ENCODE measurements at regions not wholly inside any gene's neighbourhood (a gene's known extent, or its start where the extent isn't known, plus 50 kb on each side); places are given as distances from the start of the nearest gene placed in this dataset.

DNA sequence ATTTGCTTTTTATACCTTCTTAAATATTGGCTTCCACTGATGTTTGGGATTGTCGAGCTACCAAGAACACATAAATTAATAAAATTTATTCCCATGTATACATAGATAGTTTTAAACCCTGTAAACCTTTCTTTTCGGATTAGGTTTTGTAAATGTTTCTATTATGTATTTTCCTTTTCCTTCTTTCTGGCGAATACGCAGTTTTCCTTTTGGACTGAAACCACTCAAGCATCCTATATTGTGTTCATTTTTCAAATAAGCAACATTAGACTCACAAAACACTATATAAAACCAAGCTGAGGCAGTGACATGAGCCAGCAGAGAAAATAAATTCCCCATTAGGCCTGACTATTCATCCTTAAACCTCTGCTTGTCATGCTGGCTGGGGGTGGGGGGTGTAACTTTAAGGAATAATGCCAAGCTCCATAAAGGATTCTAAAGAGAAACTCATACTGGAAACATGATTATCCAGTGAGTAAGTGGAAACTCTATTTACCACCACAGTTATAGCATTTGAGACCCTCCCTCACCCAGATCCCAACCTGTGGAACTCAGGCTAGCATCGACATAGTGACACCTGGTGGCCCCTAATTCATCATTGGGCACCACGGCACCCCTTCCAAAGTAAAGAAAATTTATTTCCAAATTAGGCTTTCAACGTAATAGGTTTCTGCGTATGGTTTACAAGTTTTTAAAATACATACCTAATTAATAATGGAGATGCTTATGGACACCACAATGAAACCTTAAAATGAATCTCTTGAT lies 86.5 kb upstream of the CELF2 start:
- DNase-seq (ENCODE audit: low read depth in 2 of 2, low spot score in 1 of 2) = no peak

DNA sequence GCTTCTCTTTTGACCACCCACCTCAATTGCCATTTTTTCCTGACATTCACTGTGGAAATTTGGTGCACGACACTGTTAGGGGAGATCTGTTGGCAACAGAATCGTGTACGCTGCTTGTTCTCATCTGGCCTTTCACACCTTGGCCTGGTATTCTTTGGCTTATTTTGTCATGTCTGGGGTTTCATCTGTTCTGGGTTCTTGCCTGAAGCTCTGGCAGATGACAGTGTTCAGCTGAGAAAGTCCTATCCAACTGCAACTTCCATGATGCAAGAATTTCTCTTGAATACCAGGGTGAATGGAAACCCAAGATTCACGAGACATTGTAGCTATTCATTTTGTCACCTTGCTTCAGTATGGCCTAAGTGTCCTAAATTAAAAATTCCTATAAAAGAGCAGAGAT lies 82.6 kb upstream of the CELF2 start:
- no peak for DNase-seq (ENCODE audit: low read depth in 2 of 2, low spot score in 1 of 2)

DNA sequence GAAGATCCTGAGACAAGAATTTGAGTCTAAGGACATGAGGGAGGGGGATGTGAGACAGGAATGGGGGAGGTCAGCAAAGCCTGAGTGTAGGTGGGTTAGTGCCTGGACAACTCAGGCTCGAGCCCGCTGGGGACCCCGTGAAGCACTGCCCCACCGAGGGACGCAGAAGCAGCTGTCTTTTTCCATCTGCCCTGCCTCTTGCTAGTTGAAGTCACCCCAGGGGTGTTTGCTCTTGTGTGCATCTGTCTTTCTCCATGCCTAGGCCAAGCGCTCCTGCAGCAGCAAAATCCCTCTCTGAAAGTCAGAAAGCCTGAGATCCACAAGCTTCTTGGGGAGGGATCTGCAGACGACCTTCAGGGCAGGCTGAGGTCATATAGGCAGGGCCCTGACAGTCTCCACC lies 79.0 kb upstream of the CELF2 start:
- no peak for DNase-seq (ENCODE audit: low read depth in 2 of 2, low spot score in 1 of 2)

DNA sequence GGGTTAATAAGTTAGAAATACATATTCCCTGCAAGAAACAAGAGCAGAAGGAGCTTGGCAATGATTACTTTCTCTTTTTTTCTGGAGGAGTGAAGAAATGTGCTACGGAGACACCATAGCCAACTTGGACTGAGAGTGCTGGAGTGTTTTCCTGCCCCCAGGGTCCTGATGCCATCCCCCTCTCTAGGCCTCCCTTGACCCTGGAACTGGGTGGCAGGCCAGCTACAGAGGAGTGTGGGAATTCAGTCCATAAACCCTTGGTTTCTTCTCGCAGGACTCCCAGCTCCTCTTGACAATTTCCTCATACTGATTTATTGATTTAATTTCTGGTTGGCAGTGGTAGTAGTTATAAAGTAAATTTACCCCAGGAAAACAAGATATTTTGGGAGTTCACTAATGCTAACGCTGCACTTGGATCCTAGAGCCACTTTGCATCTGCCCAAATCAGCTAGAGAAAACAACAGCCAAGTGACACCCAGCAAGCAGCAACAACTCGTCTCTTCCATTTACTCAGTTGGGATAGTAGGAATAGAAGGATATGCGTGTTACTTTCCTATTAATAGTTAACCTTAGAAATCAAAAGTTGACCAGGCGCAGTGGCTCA lies 76.4 kb upstream of the CELF2 start:
- DNase-seq (ENCODE audit: low read depth in 2 of 2, low spot score in 1 of 2) = no peak

DNA sequence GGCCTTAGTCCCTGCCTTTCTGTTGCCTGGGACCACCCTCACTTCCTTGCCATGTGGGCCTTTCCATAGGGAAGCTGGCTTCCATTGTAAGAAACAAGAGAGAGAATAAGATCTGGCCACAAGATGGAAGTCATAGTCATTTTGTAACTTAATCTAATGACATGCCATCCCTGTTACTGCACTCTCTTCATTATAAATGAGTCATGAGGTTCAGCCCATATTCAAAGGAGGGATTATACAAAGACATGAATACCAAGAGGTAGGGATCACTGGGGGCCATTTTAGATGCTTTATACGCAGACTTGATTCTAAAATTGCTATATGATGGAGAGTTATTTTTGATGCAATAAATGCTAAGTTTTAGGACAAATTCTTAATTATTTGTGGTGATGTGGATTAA lies 75.2 kb upstream of the CELF2 start:
- no peak for DNase-seq (ENCODE audit: low read depth in 2 of 2, low spot score in 1 of 2)

DNA sequence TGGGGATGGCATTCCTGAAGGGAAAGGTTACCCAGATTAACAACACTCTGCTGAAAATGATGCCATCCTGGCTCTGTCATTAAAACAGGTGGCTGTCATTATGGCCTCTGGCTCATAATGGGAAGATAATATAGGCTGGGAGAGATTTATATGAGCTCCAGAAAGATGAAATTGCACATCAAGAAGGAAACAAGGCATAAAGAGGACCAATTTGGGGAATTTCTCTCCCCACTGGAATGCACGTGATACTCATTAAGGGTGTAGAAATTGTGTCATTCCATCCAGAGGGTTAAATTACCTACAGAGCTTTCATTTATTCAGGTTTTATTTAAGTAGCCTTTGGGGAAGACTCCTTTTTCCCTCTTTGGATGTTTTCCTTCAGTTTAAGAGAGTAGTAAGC lies 71.6 kb upstream of the CELF2 start:
- no peak for DNase-seq (ENCODE audit: low read depth in 2 of 2, low spot score in 1 of 2)

DNA sequence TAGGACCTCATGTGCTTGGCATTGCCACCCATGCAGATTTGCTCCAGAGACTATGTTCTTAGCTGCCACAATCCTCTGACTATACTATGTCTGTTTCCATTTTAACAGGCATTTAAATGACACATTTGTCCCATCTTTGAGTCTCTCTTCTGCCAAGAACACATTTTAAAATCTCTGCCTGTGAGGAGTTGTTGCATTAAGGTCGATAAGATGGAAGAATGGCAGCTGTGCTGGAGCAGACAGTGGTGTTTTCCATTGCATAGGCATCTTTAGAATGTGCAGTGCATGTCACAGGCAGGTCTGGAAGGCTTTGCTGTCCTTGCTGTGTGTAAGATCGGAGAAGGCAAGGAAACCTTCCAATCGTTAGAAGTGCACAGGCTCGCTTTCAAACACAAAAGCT lies 70.9 kb upstream of the CELF2 start:
- no peak for DNase-seq (ENCODE audit: low read depth in 2 of 2, low spot score in 1 of 2)

DNA sequence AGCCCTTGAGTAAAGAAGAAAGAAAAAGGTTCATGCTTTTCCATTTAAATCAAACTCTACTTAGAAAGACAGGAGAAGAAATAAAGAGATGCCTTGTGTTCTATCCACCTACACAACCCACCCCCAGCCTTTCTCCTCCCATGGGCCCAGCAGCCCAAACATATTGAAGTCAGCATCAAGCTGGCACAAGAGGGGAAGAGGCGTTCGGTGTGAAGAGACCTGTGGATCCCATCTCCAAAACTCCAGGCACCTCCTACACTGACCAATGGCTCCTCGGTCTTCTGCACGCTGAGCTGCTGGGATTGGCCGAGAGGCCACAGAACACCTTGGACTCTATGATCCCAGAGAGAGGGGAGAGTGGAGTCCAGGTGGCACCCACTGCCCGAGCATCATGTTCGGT lies 66.0 kb upstream of the CELF2 start:
- no peak for DNase-seq (ENCODE audit: low read depth in 2 of 2, low spot score in 1 of 2)

DNA sequence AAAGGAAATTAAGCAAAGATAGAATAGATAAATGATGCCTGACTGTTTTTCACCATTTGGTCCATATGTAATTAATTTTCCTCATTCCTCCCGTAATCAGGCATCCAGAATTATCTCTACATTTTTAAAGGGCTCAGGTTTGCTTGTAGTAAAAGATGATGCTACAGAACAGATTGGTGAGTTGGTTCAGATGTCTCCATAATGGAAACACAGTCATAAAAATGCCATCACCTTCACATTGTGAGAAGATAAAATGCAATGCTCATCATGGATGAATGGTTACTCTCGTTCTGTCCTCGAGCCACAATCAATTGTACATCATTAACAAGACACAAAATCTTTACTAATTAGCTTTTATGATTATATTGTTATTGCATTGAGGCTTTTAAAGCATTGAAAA lies 64.9 kb upstream of the CELF2 start:
- no peak for DNase-seq (ENCODE audit: low read depth in 2 of 2, low spot score in 1 of 2)

DNA sequence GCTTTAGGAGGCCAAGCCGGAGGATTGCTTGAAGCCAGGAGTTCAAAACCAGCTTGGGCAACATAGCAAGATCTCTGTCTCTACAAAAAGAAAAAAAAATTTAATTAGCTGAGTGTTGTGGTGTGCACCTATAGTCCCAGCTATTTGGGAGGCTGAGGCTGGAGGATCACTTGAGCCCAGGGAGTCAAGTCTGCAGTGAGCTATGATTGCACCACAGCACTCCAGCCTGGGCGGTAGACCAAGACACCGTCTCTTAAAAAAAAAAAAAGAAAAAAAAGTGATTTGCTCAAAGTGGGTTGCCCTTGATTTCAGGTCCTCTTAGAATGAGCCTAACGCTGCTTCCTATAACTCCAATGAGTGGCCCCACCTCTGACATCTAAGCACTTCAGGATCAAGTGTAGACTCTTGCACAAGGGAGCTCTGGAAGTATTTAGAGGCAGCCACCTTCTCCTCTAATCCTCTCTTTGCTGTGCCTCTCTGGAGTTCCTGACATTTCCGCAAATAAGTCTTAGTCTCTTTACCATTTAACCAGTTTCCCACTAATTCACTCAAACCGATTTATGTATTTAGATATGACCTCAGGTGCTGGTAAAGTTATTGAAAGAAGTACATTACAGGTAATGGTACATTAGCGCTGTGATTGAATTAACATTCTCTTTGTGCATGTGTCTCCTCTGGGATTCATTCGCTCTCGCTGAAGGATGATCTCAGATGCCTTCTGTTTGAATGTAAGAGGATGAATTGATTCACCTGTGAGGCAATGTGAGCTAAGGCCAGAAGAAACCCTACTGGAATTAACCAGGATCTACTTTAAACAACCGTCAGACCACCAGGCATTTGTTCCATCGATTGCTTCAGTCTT lies 60.8 kb upstream of the CELF2 start:
- no peak for DNase-seq (ENCODE audit: low read depth in 2 of 2, low spot score in 1 of 2)

DNA sequence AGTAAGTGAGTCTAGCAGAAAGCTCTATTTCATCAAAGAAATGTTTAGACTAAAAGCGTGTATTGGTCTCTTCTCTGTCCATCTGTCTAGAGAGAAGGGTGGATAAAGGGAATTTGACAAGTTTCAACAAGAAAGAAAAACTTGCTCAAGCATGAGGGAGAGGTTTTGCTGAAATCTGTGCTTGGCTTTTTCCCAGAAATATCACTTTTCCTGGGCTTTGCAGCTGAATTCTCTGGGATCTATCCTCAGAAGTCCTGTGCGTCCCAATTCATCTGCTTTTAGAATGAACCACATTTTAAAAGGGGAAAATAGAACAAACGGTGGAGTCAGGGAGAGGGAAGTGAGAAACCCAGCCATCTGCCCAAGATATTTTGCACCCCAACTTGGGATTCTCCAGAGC lies 59.6 kb upstream of the CELF2 start:
- DNase-seq (ENCODE audit: low read depth in 2 of 2, low spot score in 1 of 2) = no peak

DNA sequence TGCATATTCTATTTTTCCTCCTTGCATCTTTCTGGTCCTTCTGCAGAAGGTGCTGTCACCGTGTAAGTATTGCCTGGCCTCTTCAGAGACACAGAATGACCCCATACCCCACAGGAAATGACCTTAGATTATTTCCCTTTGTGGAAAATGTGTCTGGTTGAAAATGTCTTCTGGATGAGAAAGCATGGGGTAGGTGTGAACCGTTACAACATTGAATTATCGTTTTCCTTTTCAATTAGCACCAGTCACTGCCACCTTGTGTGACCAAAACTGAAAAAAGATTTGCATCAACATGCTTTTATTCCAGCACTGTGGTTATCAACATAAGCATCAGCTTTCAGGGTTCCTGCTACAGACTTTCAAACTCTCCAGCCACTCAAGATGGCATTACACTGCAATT lies 58.0 kb upstream of the CELF2 start:
- DNase-seq (ENCODE audit: low read depth in 2 of 2, low spot score in 1 of 2) = no peak

DNA sequence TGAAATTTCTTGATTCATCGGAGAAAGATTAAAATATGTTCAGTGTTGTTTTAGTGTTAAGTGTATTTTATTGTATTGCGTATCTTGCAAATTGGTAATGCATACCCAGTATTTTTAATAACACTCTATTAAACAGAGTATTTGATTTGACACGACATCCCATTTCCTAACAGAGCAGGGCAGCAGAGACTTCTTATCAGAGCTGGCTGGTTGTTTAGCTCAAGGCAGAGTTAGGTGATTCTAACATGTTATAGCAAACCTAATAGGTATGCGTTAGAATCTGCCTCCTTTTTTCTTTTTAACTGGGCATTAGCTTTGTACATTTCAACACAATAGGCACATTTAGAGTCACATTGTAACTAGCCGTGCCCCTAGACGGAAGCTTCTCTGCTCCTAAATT lies 57.1 kb upstream of the CELF2 start:
- no peak for DNase-seq (ENCODE audit: low read depth in 2 of 2, low spot score in 1 of 2)

DNA sequence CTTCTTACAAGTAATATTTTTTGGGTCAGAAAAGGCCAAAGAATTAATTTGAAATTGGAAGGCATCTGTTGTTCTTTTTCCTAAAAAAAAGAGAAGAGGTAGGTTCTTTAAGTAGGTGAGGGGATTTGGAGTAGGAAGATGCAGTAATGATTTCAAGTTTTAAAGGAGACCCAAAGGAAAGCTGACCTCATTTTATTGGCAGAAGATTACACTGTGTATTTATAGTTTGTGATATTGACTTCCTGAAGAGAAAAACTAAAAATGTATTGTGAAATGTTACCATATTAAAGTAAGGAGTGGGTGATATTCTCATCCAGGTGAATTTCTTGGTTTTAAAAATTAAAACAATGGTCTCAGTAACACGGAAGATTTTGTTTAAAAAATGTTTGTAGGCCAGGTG lies 56.6 kb upstream of the CELF2 start:
- DNase-seq (ENCODE audit: low read depth in 2 of 2, low spot score in 1 of 2) = no peak

DNA sequence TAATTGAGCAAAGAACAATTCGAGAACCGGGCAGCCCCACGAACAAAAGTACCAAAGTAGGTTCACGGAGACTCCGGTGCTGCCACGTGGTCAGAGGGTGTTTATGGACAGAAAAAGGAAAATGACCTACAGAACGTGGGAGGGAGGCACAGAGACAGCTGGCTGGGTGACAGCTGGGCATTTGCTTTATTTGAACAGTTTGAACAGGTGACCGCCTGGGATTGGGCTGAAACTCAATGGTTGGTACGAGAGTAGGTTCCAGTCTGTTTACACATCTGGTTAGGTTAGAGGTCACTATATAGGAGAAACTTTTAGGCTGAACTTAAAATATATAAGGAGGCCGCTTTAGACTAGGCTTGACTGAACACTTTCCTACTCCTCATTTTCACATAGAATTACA lies 50.6 kb upstream of the CELF2 start:
- no peak for DNase-seq (ENCODE audit: low read depth in 2 of 2, low spot score in 1 of 2)

DNA sequence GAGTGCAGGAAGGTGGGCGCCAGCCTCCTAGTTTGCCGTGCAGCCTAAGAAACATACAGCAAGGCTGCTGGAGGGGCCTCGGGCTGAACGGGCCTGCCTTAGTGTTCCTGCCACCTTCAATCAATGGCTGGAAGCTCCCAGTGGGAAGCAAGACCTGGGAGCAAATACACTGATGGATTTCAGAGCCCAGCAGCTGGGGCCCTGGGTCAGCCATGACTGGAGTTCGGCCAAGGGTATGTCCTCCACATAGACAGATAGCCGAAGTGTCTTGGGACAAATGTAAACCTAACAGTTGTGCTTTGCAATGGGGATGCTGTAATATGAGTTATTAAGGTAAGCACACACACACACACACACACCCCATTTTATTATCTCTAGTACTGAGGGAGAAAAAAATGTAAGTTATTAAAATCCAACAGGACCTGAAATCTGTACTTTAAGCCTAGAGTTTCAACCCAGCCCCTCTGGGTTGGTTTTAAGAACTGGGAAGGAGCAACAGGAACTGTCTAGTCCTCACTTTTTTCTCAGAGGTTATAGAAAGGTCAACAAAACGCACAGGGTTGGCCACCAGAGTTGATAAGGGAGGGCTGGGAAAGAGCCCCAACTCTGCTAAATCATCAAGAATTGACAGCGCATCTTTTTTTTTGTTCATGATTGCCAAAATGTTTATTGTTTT lies 50.0 kb upstream of the CELF2 start:
- DNase-seq (ENCODE audit: low read depth in 2 of 2, low spot score in 1 of 2) = no peak
